ENCODE measurements at regions not wholly inside any gene's neighbourhood (a gene's known extent, or its start where the extent isn't known, plus 50 kb on each side); places are given as distances from the start of the nearest gene placed in this dataset.

- ATAC-seq (ENCODE audit: insufficient number of reproducible peaks, low FRiP score, low read depth) (no peak), DNase-seq (ENCODE audit: low spot score) (no peak)
- Histone ChIP-seq H3K36me3 (no peaks in the 10 kb centered on the region), H3K4me1 (ENCODE audit: control insufficient read depth in 1 of 2, low read depth in 2 of 2) (no peaks in the 10 kb centered on the region), H3K9me3 (peaks cover 4% of the 10 kb centered on the region), H3K27me3 (replicated peaks; ENCODE audit: insufficient read depth) (no peaks in the 10 kb centered on the region), H3K27ac (no peak overlapping the region), H3K4me3 (no peak overlapping the region)
- TF ChIP-seq, protein P1, sequence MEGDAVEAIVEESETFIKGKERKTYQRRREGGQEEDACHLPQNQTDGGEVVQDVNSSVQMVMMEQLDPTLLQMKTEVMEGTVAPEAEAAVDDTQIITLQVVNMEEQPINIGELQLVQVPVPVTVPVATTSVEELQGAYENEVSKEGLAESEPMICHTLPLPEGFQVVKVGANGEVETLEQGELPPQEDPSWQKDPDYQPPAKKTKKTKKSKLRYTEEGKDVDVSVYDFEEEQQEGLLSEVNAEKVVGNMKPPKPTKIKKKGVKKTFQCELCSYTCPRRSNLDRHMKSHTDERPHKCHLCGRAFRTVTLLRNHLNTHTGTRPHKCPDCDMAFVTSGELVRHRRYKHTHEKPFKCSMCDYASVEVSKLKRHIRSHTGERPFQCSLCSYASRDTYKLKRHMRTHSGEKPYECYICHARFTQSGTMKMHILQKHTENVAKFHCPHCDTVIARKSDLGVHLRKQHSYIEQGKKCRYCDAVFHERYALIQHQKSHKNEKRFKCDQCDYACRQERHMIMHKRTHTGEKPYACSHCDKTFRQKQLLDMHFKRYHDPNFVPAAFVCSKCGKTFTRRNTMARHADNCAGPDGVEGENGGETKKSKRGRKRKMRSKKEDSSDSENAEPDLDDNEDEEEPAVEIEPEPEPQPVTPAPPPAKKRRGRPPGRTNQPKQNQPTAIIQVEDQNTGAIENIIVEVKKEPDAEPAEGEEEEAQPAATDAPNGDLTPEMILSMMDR (IDR thresholded peaks at IDR 0.05): no peak
Measured at GRCh38 chr3:55406696-55407425, 80.2 kb downstream of the WNT5A start.

DNA sequence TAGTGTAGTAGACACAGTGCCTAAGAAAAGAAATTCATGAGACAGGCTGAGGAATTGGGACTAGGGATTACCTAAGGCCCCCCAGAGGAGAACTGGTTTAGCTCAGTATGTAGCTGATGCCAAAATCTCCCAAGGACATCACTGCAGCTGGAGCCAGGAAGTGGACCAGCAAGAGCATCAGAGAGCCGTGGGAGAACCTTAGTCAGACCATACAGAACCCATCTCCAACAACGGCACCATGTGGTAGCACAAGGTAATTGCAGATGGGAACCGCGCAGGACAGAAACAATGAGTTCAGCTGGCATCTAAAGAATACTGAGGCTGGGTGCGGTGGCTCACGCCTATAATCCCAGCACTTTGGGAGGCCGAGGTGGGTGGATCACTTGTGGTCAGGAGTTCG lies 81.7 kb downstream of the WNT5A start:
- no peak overlapping the region for H3K4me3 ChIP-seq
- no peak for ATAC-seq (ENCODE audit: insufficient number of reproducible peaks, low FRiP score, low read depth)
- H3K36me3 ChIP-seq: no peaks in the 10 kb centered on the region
- no peaks in the 10 kb centered on the region for H3K27me3 ChIP-seq (replicated peaks; ENCODE audit: insufficient read depth)
- no peak for DNase-seq (ENCODE audit: low spot score)
- H3K9me3 ChIP-seq: peaks cover 4% of the 10 kb centered on the region
- H3K4me1 ChIP-seq (ENCODE audit: control insufficient read depth in 1 of 2, low read depth in 2 of 2): no peaks in the 10 kb centered on the region
- TF ChIP-seq, protein P1 (IDR thresholded peaks at IDR 0.05): no peak
- H3K27ac ChIP-seq: no peak overlapping the region

DNA sequence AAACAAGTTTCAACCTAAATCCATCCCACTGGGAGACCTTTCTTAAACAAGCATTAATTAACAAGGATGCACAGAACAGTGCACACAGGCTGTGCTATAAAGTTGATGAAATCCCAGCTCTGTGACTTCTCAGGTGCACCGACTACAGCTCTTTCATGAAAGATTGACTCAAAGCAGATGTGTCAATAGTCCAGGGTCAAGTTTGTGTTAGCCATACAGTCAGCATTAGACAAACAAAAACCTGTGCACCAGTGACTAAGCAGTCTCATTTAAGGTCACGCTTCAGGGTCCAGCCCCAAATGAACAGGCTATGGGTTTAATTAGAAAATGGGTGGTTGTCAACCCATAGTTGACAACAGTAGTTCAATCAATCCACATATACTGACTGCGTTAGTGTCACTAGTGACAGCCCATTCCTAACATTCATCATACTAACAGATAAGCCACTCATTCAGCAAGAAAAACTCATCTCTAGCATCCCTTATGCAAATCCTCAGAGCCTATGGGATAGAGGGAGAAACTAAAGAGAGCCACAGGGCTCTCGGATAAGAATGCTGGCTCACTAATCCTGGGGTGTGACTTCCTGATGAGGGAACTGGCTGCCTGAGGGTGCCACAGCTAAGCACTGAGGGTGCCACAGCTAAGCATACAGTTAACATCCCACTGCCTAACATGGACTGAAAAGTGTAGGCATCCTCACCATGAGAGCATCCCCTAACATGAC lies 84.1 kb downstream of the WNT5A start:
- Histone ChIP-seq H3K4me3 (no peak overlapping the region), H3K27ac (no peak overlapping the region), H3K36me3 (no peaks in the 10 kb centered on the region), H3K27me3 (replicated peaks; ENCODE audit: insufficient read depth) (no peaks in the 10 kb centered on the region), H3K9me3 (peaks cover 4% of the 10 kb centered on the region), H3K4me1 (ENCODE audit: control insufficient read depth in 1 of 2, low read depth in 2 of 2) (no peaks in the 10 kb centered on the region)
- ATAC-seq (ENCODE audit: insufficient number of reproducible peaks, low FRiP score, low read depth) (no peak), DNase-seq (ENCODE audit: low spot score) (no peak)
- TF ChIP-seq, protein P1 (IDR thresholded peaks at IDR 0.05): no peak

GRCh38 chr3:55380561-55380960 lies 106.5 kb downstream of the WNT5A start:
- Histone ChIP-seq H3K27ac (no peak overlapping the region), H3K36me3 (no peaks in the 10 kb centered on the region), H3K9me3 (no peaks in the 10 kb centered on the region), H3K4me3 (no peak overlapping the region), H3K4me1 (ENCODE audit: control insufficient read depth in 1 of 2, low read depth in 2 of 2) (peaks cover 0 to 6% of the 10 kb centered on the region in 2 donors), H3K27me3 (replicated peaks; ENCODE audit: insufficient read depth) (no peaks in the 10 kb centered on the region)
- no peak for DNase-seq (ENCODE audit: low spot score)
- ATAC-seq (ENCODE audit: insufficient number of reproducible peaks, low FRiP score, low read depth): no peak
- TF ChIP-seq, protein P1 (IDR thresholded peaks at IDR 0.05): no peak

- peaks cover 0 to 4% of the 10 kb centered on the region in 2 donors for H3K4me1 ChIP-seq (ENCODE audit: control insufficient read depth in 1 of 2, low read depth in 2 of 2)
- H3K27ac ChIP-seq: no peak overlapping the region
- H3K4me3 ChIP-seq: no peak overlapping the region
- H3K9me3 ChIP-seq: no peaks in the 10 kb centered on the region
- no peaks in the 10 kb centered on the region for H3K27me3 ChIP-seq (replicated peaks; ENCODE audit: insufficient read depth)
- no peak for ATAC-seq (ENCODE audit: insufficient number of reproducible peaks, low FRiP score, low read depth)
- DNase-seq (ENCODE audit: low spot score): no peak
- TF ChIP-seq, protein P1 (IDR thresholded peaks at IDR 0.05): no peak
- H3K36me3 ChIP-seq: no peaks in the 10 kb centered on the region
Measured at GRCh38 chr3:55376753-55377347, 110.3 kb downstream of the WNT5A start.

Measured in thoracic aorta (tissue), 2 donors.